Endodermal cell (in vitro differentiated cells): ENCODE measurements at regions not wholly inside any gene's neighbourhood (a gene's known extent, or its start where the extent isn't known, plus 50 kb on each side); places are given as distances from the start of the nearest gene placed in this dataset.

Experiments used
- DNase-seq: peaks from one replicate; pipeline ENCODE4 v3.0.0-alpha.2; 2017
- H3K27ac ChIP-seq: 2 replicates; pipeline ENCODE4 v1.5.1; 2013; ENCODE audit warnings: mild to moderate bottlenecking, low read depth, low read length, moderate library complexity
- H3K27me3 ChIP-seq: 2 replicates; pipeline ENCODE4 v1.6.1; 2013; ENCODE audit warnings: mild to moderate bottlenecking, low read length, moderate library complexity; ENCODE audit not compliant: insufficient read depth, control insufficient read depth, poor library complexity, severe bottlenecking
- H3K36me3 ChIP-seq: 2 replicates; pipeline ENCODE4 v1.7.0; 2013; ENCODE audit warnings: mild to moderate bottlenecking, low read length, moderate library complexity; ENCODE audit not compliant: control insufficient read depth, insufficient read depth
- H3K4me1 ChIP-seq: one replicate; pipeline ENCODE4 v1.7.0; 2013; ENCODE audit warnings: low read length; ENCODE audit not compliant: control insufficient read depth, insufficient read depth
- H3K4me3 ChIP-seq: 2 replicates; pipeline ENCODE4 v1.5.1; 2013; ENCODE audit warnings: mild to moderate bottlenecking, low read length, moderate library complexity
- H3K9ac ChIP-seq: 2 replicates; pipeline ENCODE4 v1.6.1; 2013; ENCODE audit warnings: mild to moderate bottlenecking, low read length, moderate library complexity; ENCODE audit not compliant: poor library complexity, severe bottlenecking; ENCODE audit errors: extremely low read depth
- H3K9me3 ChIP-seq: 2 replicates; pipeline ENCODE4 v1.6.1; 2013; ENCODE audit warnings: mild to moderate bottlenecking, low read length, moderate library complexity; ENCODE audit not compliant: control insufficient read depth
- H3K27ac Mint-ChIP-seq: 2 replicates; pipeline ENCODE4 v1.8.0; 2020; ENCODE audit warnings: mixed read lengths
- H3K27me3 Mint-ChIP-seq: 2 replicates; pipeline ENCODE4 v1.8.0; 2021; ENCODE audit warnings: mild to moderate bottlenecking, mixed read lengths; ENCODE audit not compliant: insufficient read depth
- H3K36me3 Mint-ChIP-seq: 2 replicates; pipeline ENCODE4 v1.8.0; 2020; ENCODE audit warnings: low read depth, mixed read lengths
- H3K4me1 Mint-ChIP-seq: 2 replicates; pipeline ENCODE4 v1.8.0; 2020; ENCODE audit warnings: mixed read lengths
- H3K4me3 Mint-ChIP-seq: 2 replicates; pipeline ENCODE4 v1.8.0; 2020; ENCODE audit warnings: mild to moderate bottlenecking, moderate library complexity, mixed read lengths
- H3K9me3 Mint-ChIP-seq: 2 replicates; pipeline ENCODE4 v1.8.0; 2020; ENCODE audit warnings: mild to moderate bottlenecking, mixed read lengths
- CTCF ChIP-seq: fragments of 200-600 bp; sonication (generic); conservative IDR thresholded peaks from 2 replicates; pipeline ENCODE4 v1.5.0; 2021; ENCODE audit warnings: antibody characterized with exemption, mild to moderate bottlenecking
- WGBS, 2 experiments: methylation state at CpG; one replicate each; pipeline versions ENCODE4 v1.1.5 to v1.1.7; 2013; ENCODE audit warnings: missing lambda C conversion rate in 2 of 2, mixed read lengths in 1 of 2; ENCODE audit not compliant: insufficient coverage in 1 of 2, insufficient read length in 1 of 2; 5-methylcytosine and 5-hydroxymethylcytosine counted together

GRCh38 chr6:91447081-91447480 is 860.2 kb upstream of the MAP3K7 start:
- WGBS, 2 experiments = 87% methylated on average over 2 of the region's 2 CpGs; no CpG with 5 or more reads in 1 of the 2 experiments
- no peaks in the 10 kb centered on the region for H3K36me3 Mint-ChIP-seq
- Histone ChIP-seq H3K9me3 (no peaks in the 10 kb centered on the region), H3K27me3 (no peaks in the 10 kb centered on the region), H3K36me3 (no peaks in the 10 kb centered on the region), H3K27ac (no peak overlapping the region), H3K9ac (no peak overlapping the region), H3K4me3 (no peak overlapping the region), H3K4me1 (no peaks in the 10 kb centered on the region)
- H3K4me1 Mint-ChIP-seq = no peaks in the 10 kb centered on the region
- no peaks in the 10 kb centered on the region for H3K9me3 Mint-ChIP-seq
- no peak overlapping the region for H3K4me3 Mint-ChIP-seq
- no peak for TF ChIP-seq CTCF
- no peaks in the 10 kb centered on the region for H3K27me3 Mint-ChIP-seq
- H3K27ac Mint-ChIP-seq = no peak overlapping the region
- DNase-seq = no peak

- Mint-ChIP-seq H3K9me3 (no peaks in the 10 kb centered on the region), H3K27ac (no peak overlapping the region), H3K4me3 (no peak overlapping the region), H3K4me1 (no peaks in the 10 kb centered on the region), H3K27me3 (no peaks in the 10 kb centered on the region), H3K36me3 (no peaks in the 10 kb centered on the region)
- Histone ChIP-seq H3K36me3 (no peaks in the 10 kb centered on the region), H3K27ac (no peak overlapping the region), H3K4me3 (no peak overlapping the region), H3K9me3 (no peaks in the 10 kb centered on the region), H3K4me1 (no peaks in the 10 kb centered on the region), H3K9ac (no peak overlapping the region), H3K27me3 (no peaks in the 10 kb centered on the region)
- 100% methylated on average over 1 of the region's 1 CpG; no CpG with 5 or more reads in 1 of the 2 experiments for WGBS, 2 experiments
- DNase-seq = no peak
- no peak for TF ChIP-seq CTCF
Observed at GRCh38 chr6:91443405-91443804, 856.5 kb upstream of the MAP3K7 start.

GRCh38 chr6:91442342-91442741 is 855.5 kb upstream of the MAP3K7 start:
- no peak for TF ChIP-seq CTCF
- H3K4me3 ChIP-seq = no peak overlapping the region
- no peak overlapping the region for H3K27ac Mint-ChIP-seq

More at GRCh38 chr6:91442342-91442741, 855.5 kb upstream of the MAP3K7 start:
- WGBS, 2 experiments = 95 to 100% methylated on average over 2 of the region's 2 CpGs
- H3K4me3 Mint-ChIP-seq = no peak overlapping the region
- Histone ChIP-seq H3K9ac (no peak overlapping the region), H3K4me1 (no peaks in the 10 kb centered on the region), H3K36me3 (no peaks in the 10 kb centered on the region), H3K27ac (no peak overlapping the region), H3K27me3 (no peaks in the 10 kb centered on the region), H3K9me3 (no peaks in the 10 kb centered on the region)
- DNase-seq = no peak
- no peaks in the 10 kb centered on the region for H3K9me3 Mint-ChIP-seq
- H3K27me3 Mint-ChIP-seq = no peaks in the 10 kb centered on the region
- H3K36me3 Mint-ChIP-seq = no peaks in the 10 kb centered on the region
- H3K4me1 Mint-ChIP-seq = peaks cover 4% of the 10 kb centered on the region
